ENCODE measurements at regions not wholly inside any gene's neighbourhood (a gene's known extent, or its start where the extent isn't known, plus 50 kb on each side); places are given as distances from the start of the nearest gene placed in this dataset.

GRCh38 chr17:69949496-69949895 is 125.5 kb upstream of the KCNJ16 start:
- TF ChIP-seq CTCF (IDR thresholded peaks at IDR 0.05; ENCODE audit: low read depth, low read length), result no peak
- no peak overlapping the region for H3K4me3 ChIP-seq (ENCODE audit: low read depth, low read length)
- no peak for DNase-seq (ENCODE audit: low read depth, low spot score)
- in situ Hi-C loops (cut with HindIII; ENCODE audit: low sequenced_read_pairs), result no loop called here

- no peak for TF ChIP-seq CTCF (IDR thresholded peaks at IDR 0.05; ENCODE audit: low read depth, low read length)
- DNase-seq (ENCODE audit: low read depth, low spot score), result no peak
- no peak overlapping the region for H3K4me3 ChIP-seq (ENCODE audit: low read depth, low read length)
- in situ Hi-C loops (cut with HindIII; ENCODE audit: low sequenced_read_pairs), result no loop called here
Measured at GRCh38 chr17:69949973-69950695, 124.9 kb upstream of the KCNJ16 start.

GRCh38 chr17:69950701-69951418 is 124.2 kb upstream of the KCNJ16 start:
- TF ChIP-seq CTCF (IDR thresholded peaks at IDR 0.05; ENCODE audit: low read depth, low read length), result no peak
- in situ Hi-C loops (cut with HindIII; ENCODE audit: low sequenced_read_pairs), result no loop called here
- H3K4me3 ChIP-seq (ENCODE audit: low read depth, low read length), result no peak overlapping the region
- no peak for DNase-seq (ENCODE audit: low read depth, low spot score)

- in situ Hi-C loops (cut with HindIII; ENCODE audit: low sequenced_read_pairs), result no loop called here
- DNase-seq (ENCODE audit: low read depth, low spot score), result no peak
- no peak for TF ChIP-seq CTCF (IDR thresholded peaks at IDR 0.05; ENCODE audit: low read depth, low read length)
- no peak overlapping the region for H3K4me3 ChIP-seq (ENCODE audit: low read depth, low read length)
Measured at GRCh38 chr17:69954241-69954925, 120.6 kb upstream of the KCNJ16 start.

- no peak for TF ChIP-seq CTCF (IDR thresholded peaks at IDR 0.05; ENCODE audit: low read depth, low read length)
- in situ Hi-C loops (cut with HindIII; ENCODE audit: low sequenced_read_pairs), result no loop called here
- no peak for DNase-seq (ENCODE audit: low read depth, low spot score)
- no peak overlapping the region for H3K4me3 ChIP-seq (ENCODE audit: low read depth, low read length)
Measured at GRCh38 chr17:69958063-69958462, 117.0 kb upstream of the KCNJ16 start.

GRCh38 chr17:69959283-69959682 is 115.7 kb upstream of the KCNJ16 start:
- TF ChIP-seq CTCF (IDR thresholded peaks at IDR 0.05; ENCODE audit: low read depth, low read length), result no peak
- in situ Hi-C loops (cut with HindIII; ENCODE audit: low sequenced_read_pairs), result no loop called here
- no peak overlapping the region for H3K4me3 ChIP-seq (ENCODE audit: low read depth, low read length)
- no peak for DNase-seq (ENCODE audit: low read depth, low spot score)
